ENCODE measurements at regions not wholly inside any gene's neighbourhood (a gene's known extent, or its start where the extent isn't known, plus 50 kb on each side); places are given as distances from the start of the nearest gene placed in this dataset.
"Not testable (repeated sequence)": the region's sequence is repeated elsewhere in the genome, so short reads cannot be mapped to it uniquely, and the experiment has no call there.

DNA sequence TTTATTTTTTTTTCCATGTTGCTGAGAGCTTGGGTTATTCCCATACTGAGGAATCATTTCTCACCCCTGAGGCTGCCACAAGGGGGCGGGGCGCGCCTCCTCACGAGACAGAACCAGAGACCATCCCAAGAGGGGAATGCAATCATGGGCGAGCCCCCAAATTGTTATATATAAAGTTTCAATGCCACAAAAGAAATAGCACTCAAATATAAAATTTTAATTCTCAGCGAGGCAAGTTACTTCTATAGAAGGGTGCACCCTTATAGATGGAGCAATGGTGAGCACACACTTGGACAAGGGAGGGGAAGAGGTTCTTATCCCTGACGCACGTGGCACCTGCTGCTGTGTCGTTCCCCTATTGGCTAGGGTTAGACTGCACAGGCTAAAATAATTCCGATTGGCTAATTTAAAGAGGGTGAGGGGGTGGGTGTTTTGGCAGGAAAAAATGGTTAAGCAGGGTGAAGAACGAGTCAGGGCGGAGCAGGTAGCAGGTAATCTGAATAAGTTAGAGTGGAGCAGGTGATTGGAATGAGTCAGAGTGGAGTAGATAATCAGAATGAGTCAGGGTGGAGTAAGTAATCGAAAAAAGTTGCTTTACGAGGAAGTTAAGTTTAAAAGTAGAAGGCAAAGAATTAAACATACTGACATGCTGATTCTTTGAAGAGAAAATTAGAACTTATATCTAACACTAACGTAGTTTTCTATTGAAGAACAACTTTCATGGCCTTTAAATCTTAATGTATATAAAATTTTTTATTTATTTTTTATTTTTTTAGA, 177.5 kb downstream of the MTCL1 start:
- no peak for DNase-seq

DNA sequence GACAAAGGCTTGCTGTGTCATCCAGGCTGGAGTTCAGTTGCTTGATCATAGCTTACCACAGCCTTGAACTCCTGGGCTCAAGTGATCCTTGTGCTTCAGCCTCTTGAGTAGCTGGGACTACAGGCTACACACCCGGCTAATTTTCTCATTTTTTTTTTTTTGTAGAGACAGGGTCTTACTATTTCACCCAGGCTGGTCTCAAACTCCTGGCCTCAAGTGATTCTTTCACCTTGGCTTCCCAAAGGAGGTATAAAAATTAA, 178.0 kb downstream of the MTCL1 start:
- DNase-seq: no peak

DNA sequence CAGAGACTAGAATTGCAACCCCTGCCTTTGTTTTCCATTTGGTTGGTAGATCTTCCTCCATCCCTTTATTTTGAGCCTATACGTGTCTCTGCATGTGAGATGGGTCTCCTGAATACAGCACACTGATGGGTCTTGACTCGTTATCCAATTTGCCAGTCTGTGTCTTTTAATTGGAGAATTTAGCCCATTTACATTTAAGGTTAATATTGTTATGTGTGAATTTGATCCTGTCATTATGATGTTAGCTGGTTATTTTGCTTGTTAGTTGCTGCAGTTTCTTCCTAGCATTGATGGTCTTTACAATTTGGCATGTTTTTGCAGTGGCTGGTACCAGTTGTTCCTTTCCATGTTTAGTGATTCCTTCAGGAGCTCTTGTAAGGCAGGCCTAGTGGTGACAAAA, 182.5 kb downstream of the MTCL1 start:
- not testable (repeated sequence) for DNase-seq

DNA sequence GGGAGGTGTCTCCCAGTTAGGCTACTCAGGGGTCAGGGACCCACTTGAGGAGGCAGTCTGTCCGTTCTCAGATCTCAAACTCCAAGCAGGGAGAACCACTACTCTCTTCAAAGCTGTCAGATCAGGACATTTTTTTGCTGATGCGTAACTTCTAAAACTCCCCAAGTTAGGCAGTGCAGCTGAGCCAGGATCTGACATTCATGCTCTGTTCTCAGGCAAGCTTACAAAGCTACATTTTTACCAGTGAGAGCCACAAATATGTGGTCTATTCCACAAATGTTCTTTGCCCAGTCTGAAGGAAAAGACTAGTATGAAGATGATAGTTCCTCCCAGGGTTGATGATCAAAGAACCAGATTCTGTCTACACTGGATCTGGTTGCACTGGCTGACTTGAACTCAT, 184.1 kb downstream of the MTCL1 start:
- no peak for DNase-seq

GRCh38 chr18:8890503-8890902, 185.1 kb downstream of the MTCL1 start:
- DNase-seq: not testable (repeated sequence)

DNA sequence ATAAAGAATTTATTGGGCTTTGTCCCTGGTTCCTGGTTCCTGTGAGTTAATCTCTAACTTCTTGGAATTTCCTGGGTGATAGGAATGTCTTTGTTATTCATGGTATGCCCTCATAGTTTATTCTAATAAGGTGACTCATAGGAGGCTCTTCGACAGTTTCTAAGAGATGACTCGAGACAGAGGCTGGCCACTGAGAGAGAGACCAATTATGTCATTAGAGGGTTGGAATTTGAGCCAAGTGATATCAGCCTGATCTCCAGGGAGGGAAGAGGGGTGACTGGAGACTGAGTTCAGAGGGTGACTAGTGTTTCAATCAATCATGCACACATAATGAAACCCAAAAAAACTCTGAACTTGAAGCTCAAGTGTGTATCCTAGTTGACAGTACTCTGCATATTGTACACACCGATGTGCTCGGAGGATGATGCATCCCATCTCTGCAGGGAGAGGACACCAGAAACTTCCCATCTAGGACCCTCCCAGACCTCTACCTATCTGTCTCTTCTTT, 185.7 kb downstream of the MTCL1 start:
- DNase-seq: no peak

GRCh38 chr18:8893221-8893620, 187.9 kb downstream of the MTCL1 start:
- DNase-seq: no peak

- no peak for DNase-seq
These were observed 188.4 kb downstream of the MTCL1 start for GRCh38 chr18:8893628-8894231.

DNA sequence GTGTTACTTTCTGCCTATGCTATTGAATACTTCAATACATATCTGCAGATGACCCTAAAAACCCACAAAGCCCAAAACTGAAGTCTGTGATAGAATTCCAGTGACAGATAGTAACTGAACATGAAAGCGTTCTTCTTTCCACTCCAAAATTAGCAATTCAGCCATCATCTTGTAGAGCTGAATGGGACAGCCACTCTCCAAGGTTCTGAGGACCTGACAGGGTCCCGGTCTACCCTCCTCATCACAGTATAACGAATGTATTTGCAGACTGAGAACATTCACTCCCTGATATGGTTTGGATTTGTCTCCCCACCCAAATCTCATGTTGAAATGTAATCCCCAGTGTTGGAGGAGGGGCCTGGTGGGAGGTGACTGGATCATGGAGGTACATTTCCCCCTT, 189.5 kb downstream of the MTCL1 start:
- no peak for DNase-seq

GRCh38 chr18:8895341-8895740, 190.0 kb downstream of the MTCL1 start:
- no peak for DNase-seq

- no peak for DNase-seq
These were observed 190.7 kb downstream of the MTCL1 start for GRCh38 chr18:8895987-8896619.

GRCh38 chr18:8899000-8899399, 193.6 kb downstream of the MTCL1 start:
- peak; percentile 48 for DNase-seq

- DNase-seq: no peak
These were observed 195.2 kb downstream of the MTCL1 start for GRCh38 chr18:8900552-8900951.

GRCh38 chr18:8901019-8901418, 195.7 kb downstream of the MTCL1 start:
- no peak for DNase-seq

DNA sequence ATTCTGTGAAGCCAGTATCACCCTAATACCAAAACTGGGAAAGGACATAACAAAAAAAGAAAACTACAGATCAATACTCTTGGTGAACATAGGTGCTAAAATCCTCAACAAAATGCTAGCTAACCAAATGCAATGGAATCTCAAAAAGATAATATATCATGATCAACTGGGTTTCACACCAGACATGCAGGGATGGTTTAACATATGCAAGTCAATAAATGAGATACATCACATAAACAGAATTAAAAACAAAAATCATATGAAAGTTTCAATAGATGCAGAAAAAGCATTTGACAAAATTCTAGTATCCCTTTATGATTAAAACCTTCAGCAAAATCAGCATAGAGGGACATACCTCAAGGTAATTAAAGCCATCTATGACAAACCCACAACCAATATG, 198.2 kb upstream of the NDUFV2 start:
- no peak for DNase-seq

DNA sequence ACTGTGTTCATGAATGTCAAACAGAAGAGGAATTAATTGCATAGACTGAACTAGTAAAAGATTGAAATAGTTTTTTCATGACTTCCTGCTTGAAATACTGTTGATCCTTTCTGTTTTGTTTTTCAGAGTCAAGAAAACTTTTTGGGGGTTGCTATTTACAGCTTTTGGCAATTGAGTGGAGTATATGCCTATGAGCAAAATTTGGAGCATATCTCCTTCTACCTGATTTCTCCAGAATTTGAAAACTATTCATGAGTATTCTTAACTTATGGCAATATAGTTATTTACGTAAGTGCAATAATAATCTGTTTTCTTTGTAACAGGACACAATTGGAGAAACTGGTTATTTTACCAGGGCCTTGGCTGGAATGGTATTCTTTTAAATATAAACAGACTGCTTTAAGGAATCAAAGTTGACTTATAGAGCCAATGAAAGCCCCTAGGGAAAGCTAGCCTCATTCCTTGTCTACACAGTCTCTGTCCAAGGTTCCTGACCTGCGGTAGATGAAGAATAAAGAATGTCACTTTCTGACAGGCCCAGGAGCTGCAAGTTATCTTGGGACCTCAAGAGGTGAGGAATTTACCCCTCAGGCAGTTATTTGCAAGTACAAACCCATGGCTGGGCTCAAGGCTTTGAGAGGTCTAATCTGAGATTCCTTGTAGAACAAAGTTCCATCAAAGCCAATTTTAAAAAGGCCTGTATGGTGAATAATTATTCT, 193.5 kb upstream of the NDUFV2 start:
- no peak for DNase-seq

GRCh38 chr18:8910186-8910822, 192.2 kb upstream of the NDUFV2 start:
- no peak for DNase-seq

DNA sequence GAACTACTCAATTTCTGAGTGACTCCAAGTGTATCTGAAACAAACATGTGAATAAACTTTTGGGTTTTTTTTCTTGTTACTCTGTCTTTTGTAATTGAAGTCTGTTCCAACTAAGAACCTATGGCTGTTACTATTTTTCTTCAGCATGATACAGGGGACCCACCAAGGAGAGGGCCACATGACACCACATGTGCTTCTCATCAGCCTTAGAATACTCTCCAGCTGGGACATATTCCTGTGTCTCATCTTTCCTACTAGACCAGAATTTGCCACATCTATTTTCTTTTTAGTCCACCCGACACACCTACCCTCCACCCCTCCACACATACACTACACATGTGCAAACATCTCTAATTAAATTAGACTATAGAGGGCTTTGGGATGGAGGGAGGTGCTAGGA, 191.7 kb upstream of the NDUFV2 start:
- DNase-seq: no peak

DNA sequence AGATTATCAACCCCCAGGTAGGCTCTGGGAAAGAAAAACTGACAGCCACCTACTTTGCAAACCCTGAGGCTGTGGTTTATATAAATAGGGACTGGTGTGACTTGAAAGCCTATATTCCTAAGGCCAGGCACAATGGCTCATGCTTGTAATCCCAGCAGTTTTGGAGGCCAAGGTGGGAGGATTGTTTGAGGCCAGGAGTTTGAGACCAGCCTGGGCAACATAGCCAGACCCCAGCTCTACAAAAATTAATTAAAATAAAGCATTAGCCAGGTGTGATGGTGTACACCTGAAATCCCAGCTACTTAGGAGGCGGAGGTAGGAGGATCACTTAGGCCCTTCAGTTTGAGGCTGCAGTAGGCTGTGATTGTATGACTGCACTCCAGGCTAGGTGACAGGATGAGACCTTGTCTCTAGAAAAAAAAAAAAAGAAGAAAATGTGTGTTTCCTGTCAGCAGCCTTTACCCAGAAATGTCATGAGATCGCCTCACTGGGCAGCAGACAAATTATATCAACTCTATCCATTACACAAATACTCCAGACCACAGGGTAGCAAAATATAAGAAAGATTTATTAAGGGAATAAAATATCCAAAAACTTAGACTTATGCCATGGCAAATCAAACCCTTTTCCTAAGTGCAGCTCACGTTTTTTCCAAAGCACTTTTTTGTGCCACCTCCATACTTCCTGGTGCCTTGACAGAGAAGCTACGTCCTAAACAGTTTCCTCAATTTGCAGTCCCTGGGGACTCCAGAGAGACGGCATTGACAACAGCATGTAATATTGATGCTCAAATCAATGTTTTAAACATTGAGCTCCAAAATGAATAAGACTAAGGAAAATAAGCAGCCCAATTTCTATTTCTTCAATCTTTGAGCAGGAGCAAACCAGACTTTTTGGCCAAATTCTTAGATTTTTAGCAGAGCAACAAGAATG, 190.8 kb upstream of the NDUFV2 start:
- no peak for DNase-seq

DNA sequence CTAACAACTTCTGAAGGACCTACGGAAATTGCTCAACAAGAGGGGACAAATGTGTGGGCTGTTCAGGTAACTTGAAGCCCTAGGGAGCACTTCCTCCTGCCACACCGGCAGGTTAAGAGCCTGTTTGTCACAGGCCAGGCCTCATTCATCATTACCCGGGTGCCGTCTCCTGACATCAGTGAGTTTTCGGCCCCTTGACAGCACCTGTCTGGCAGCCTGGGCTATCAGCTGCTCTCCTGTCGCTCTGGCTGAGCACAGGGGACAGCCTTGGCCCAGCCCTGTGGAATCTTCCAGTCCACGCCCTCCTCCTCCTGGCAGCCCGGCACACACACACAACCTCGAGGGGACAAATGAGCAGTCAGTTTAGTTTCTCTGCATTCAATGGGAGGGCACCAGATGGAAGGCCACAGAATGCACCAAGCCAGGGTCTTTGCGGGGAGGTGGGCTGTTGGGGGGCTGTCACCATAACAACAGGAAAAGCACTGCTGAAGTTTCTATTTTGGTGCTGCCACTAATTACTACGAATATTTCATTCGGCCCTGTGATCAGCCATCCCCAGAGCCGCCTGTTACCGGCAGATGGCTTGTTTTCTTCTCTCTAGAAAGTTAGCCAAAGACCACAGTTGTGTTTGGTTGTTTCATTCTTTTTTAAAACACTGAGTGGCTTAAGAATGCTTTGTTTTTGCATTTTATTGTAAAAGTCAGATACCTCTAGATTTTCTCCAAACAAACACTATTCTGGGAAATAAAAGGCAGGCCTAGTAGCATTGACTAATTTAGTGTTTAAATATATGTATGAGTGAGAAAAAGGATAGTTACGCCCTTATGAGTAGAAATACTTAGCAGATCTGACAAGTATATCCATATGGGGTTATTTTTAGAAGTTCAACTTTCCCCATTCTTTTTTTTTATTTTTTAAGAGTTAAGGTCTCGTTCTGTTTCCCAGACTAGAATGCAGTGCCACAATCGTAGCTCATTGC, 189.9 kb upstream of the NDUFV2 start:
- peak; percentile 75 for DNase-seq

Measured in right forelimb (tissue), 1 donor.